Sigmoid colon (tissue), 6 donors: ENCODE measurements at regions not wholly inside any gene's neighbourhood (a gene's known extent, or its start where the extent isn't known, plus 50 kb on each side); places are given as distances from the start of the nearest gene placed in this dataset.

Experiments used
- DNase-seq: peaks from one replicate; pipeline ENCODE4 v3.0.0-alpha.2; 2019
- H3K27ac ChIP-seq, 4 donors: fragments of 200-600 bp; sonication (generic); one replicate each; pipeline ENCODE4 v1.5.1; 2016 to 2019; ENCODE audit warnings: mild to moderate bottlenecking in 1 of 4
- H3K27me3 ChIP-seq, 3 donors: fragments of 200-600 bp; sonication (generic); one replicate each; pipeline ENCODE4 v1.5.1; 2019; ENCODE audit warnings: mild to moderate bottlenecking in 1 of 3
- H3K36me3 ChIP-seq, 4 donors: fragments of 200-600 bp; sonication (generic); one replicate each; pipeline ENCODE4 v1.5.1; 2016 to 2019
- H3K4me1 ChIP-seq, 4 donors: fragments of 200-600 bp; sonication (generic); one replicate each; pipeline ENCODE4 v1.5.1; 2017 to 2019
- H3K4me3 ChIP-seq, 4 donors: fragments of 200-600 bp; sonication (generic); one replicate each; pipeline ENCODE4 v1.5.1; 2017 to 2019; ENCODE audit warnings: mild to moderate bottlenecking in 2 of 4, moderate library complexity in 1 of 4
- H3K9me3 ChIP-seq, 4 donors: fragments of 200-600 bp in 3 of 4; sonication (generic) in 3 of 4; one replicate each; pipeline versions ENCODE4 v1.5.1 to v1.6.1; 2013 to 2019
- CTCF ChIP-seq, 4 experiments: fragments of 450-650 bp in 3 of 4; fragments of 200-600 bp in 1 of 4; IDR thresholded peaks; one replicate each; pipeline ENCODE4 v1.5.1; 2016 to 2019; ENCODE audit warnings: antibody characterized with exemption in 4 of 4, mild to moderate bottlenecking in 3 of 4, moderate library complexity in 2 of 4
- EP300 ChIP-seq, 4 donors: sonication (generic); formaldehyde crosslinking; IDR thresholded peaks; one replicate each; pipeline ENCODE4 v1.6.1; 2017; ENCODE audit warnings: antibody characterized with exemption in 4 of 4
- POLR2A ChIP-seq, 2 donors: fragments of 450-650 bp; IDR thresholded peaks; one replicate each; pipeline ENCODE4 v1.6.1; 2016; ENCODE audit warnings: antibody characterized with exemption in 2 of 2, mild to moderate bottlenecking in 2 of 2, moderate library complexity in 2 of 2
- POLR2AphosphoS5 ChIP-seq, 4 donors: sonication (generic); formaldehyde crosslinking; IDR thresholded peaks; one replicate each; pipeline ENCODE4 v1.6.1; 2017; ENCODE audit warnings: antibody characterized with exemption in 4 of 4
- WGBS, 2 donors: extraction: QIAGEN DNeasy Blood & Tissue Kit; methylation state at CpG; one replicate each; pipeline ENCODE4 v1.1.7; 2013; 5-methylcytosine and 5-hydroxymethylcytosine counted together
- intact Hi-C: fragments of 100-400 bp; cut with DNase I; formaldehyde crosslinking; loops from one replicate; pipeline ENCODE4 v1.15.1; 2023
- donor health status: healthy with polysubstance abuse.
- donor health status: healthy.

GRCh38 chr11:70525466-70525865, 127.1 kb downstream of the CTTN start:
- H3K36me3 ChIP-seq, result no peaks in the 10 kb centered on the region
- intact Hi-C loops, result no loop called here
- H3K9me3 ChIP-seq, result no peaks in the 10 kb centered on the region
- H3K27me3 ChIP-seq, result no peaks in the 10 kb centered on the region
- TF ChIP-seq POLR2A (IDR thresholded peaks at IDR 0.05), result no peak
- TF ChIP-seq EP300 (IDR thresholded peaks at IDR 0.05), result no peak
- TF ChIP-seq POLR2AphosphoS5 (IDR thresholded peaks at IDR 0.05), result no peak
- TF ChIP-seq CTCF (IDR thresholded peaks at IDR 0.05), result no peak
- DNase-seq, result no peak
- H3K27ac ChIP-seq, result no peak overlapping the region
- H3K4me3 ChIP-seq, result no peak overlapping the region
- 87 to 91% methylated on average over 7 of the region's 7 CpGs for WGBS, 2 donors
- no peaks in the 10 kb centered on the region for H3K4me1 ChIP-seq

- no peak overlapping the region for H3K27ac ChIP-seq
- no peaks in the 10 kb centered on the region for H3K36me3 ChIP-seq
- no peaks in the 10 kb centered on the region for H3K4me1 ChIP-seq
- DNase-seq, result no peak
- 83 to 88% methylated on average over 24 of the region's 24 CpGs for WGBS, 2 donors
- no peaks in the 10 kb centered on the region for H3K9me3 ChIP-seq
- intact Hi-C loops, result no loop called here
- H3K27me3 ChIP-seq, result no peaks in the 10 kb centered on the region
- TF ChIP-seq POLR2A (IDR thresholded peaks at IDR 0.05), result no peak
- no peak for TF ChIP-seq CTCF (IDR thresholded peaks at IDR 0.05)
- no peak for TF ChIP-seq EP300 (IDR thresholded peaks at IDR 0.05)
- TF ChIP-seq POLR2AphosphoS5 (IDR thresholded peaks at IDR 0.05), result no peak
- no peak overlapping the region for H3K4me3 ChIP-seq
These were observed 128.1 kb downstream of the CTTN start for GRCh38 chr11:70526116-70527045.

GRCh38 chr11:70527046-70527395, 128.7 kb downstream of the CTTN start:
- WGBS, 2 donors, result 76 to 79% methylated on average over 7 of the region's 7 CpGs
- Histone ChIP-seq H3K27ac (no peak overlapping the region), H3K9me3 (no peaks in the 10 kb centered on the region), H3K36me3 (no peaks in the 10 kb centered on the region), H3K4me3 (no peak overlapping the region), H3K27me3 (no peaks in the 10 kb centered on the region), H3K4me1 (no peaks in the 10 kb centered on the region)
- intact Hi-C loops, result no loop called here
- DNase-seq, result no peak
- TF ChIP-seq POLR2AphosphoS5 (IDR thresholded peaks at IDR 0.05), result no peak

GRCh38 chr11:70527429-70528045, 129.2 kb downstream of the CTTN start:
- no peaks in the 10 kb centered on the region for H3K27me3 ChIP-seq
- no peaks in the 10 kb centered on the region for H3K36me3 ChIP-seq
- no peak for DNase-seq
- TF ChIP-seq CTCF (IDR thresholded peaks at IDR 0.05) (no peak), EP300 (IDR thresholded peaks at IDR 0.05) (no peak), POLR2AphosphoS5 (IDR thresholded peaks at IDR 0.05) (no peak), POLR2A (IDR thresholded peaks at IDR 0.05) (no peak)
- H3K4me3 ChIP-seq, result no peak overlapping the region
- intact Hi-C loops, result no loop called here
- H3K27ac ChIP-seq, result no peak overlapping the region
- H3K4me1 ChIP-seq, result no peaks in the 10 kb centered on the region
- H3K9me3 ChIP-seq, result no peaks in the 10 kb centered on the region
- WGBS, 2 donors, result 87 to 91% methylated on average over 10 of the region's 10 CpGs

- no peak overlapping the region for H3K4me3 ChIP-seq
- DNase-seq, result no peak
- H3K27ac ChIP-seq, result no peak overlapping the region
- H3K27me3 ChIP-seq, result no peaks in the 10 kb centered on the region
- no peak for TF ChIP-seq EP300 (IDR thresholded peaks at IDR 0.05)
- TF ChIP-seq CTCF (IDR thresholded peaks at IDR 0.05), result no peak
- TF ChIP-seq POLR2A (IDR thresholded peaks at IDR 0.05), result no peak
- no peak for TF ChIP-seq POLR2AphosphoS5 (IDR thresholded peaks at IDR 0.05)
- intact Hi-C loops, result no loop called here
- no peaks in the 10 kb centered on the region for H3K4me1 ChIP-seq
- no peaks in the 10 kb centered on the region for H3K9me3 ChIP-seq
- H3K36me3 ChIP-seq, result no peaks in the 10 kb centered on the region
- 84 to 88% methylated on average over 33 of the region's 33 CpGs for WGBS, 2 donors
These were observed 129.9 kb downstream of the CTTN start for GRCh38 chr11:70528046-70528793.
